Nephron progenitor cell (in vitro differentiated cells): ENCODE measurements at regions not wholly inside any gene's neighbourhood (a gene's known extent, or its start where the extent isn't known, plus 50 kb on each side); places are given as distances from the start of the nearest gene placed in this dataset.
"Not testable (repeated sequence)": the region's sequence is repeated elsewhere in the genome, so short reads cannot be mapped to it uniquely, and the experiment has no call there.

ENCODE experiments used
- DNase-seq: peaks from one replicate; pipeline ENCODE4 v3.0.0; 2021
- H3K27ac Mint-ChIP-seq: 2 replicates; pipeline ENCODE4 v1.8.0; 2021; ENCODE audit warnings: mild to moderate bottlenecking, moderate library complexity, mixed read lengths
- H3K27me3 Mint-ChIP-seq: 2 replicates; pipeline ENCODE4 v1.8.0; 2021; ENCODE audit warnings: mild to moderate bottlenecking, low read depth, mixed read lengths; ENCODE audit not compliant: poor library complexity
- H3K36me3 Mint-ChIP-seq: 2 replicates; pipeline ENCODE4 v1.8.0; 2021; ENCODE audit warnings: low read depth, mixed read lengths
- H3K4me1 Mint-ChIP-seq: 2 replicates; pipeline ENCODE4 v1.8.0; 2021; ENCODE audit warnings: mixed read lengths
- H3K4me3 Mint-ChIP-seq: 2 replicates; pipeline ENCODE4 v1.8.0; 2021; ENCODE audit warnings: mild to moderate bottlenecking, moderate library complexity, mixed read lengths
- H3K9me3 Mint-ChIP-seq: 2 replicates; pipeline ENCODE4 v1.8.0; 2021; ENCODE audit warnings: mild to moderate bottlenecking, moderate library complexity, mixed read lengths
- TF ChIP-seq, protein P1 (sequence below): fragments of 200-600 bp; sonication (generic); IDR thresholded peaks from 2 replicates; pipeline ENCODE4 v1.5.0; 2021; ENCODE audit warnings: antibody characterized with exemption

DNA sequence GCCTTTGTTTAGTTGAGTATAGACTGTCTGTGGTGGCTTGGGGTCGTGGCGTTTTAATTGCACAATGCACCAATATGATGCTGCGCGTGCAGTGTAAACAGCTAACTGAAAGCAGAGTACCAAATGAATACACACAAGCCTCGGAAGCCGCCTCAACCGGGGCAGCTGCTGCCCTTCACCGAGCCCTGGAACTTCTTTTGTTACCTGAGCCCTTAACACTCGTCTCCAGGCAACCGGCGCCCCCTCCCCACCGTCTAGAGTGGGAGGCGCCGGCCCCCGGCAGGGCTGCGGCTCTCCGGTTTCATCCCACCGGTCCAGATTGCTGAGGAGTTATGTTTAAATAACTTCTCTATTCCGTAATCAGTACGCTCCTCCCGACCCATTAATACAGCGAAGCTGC lies 173.2 kb upstream of the TBL1X start:
- H3K27ac Mint-ChIP-seq, result peak overlapping the region; percentile 73
- H3K4me3 Mint-ChIP-seq, result peak overlapping the region; percentile 62
- peaks cover 56% of the 10 kb centered on the region for H3K4me1 Mint-ChIP-seq
- peaks cover 26% of the 10 kb centered on the region for H3K27me3 Mint-ChIP-seq
- peaks cover 39% of the 10 kb centered on the region for H3K9me3 Mint-ChIP-seq
- TF ChIP-seq, protein P1, sequence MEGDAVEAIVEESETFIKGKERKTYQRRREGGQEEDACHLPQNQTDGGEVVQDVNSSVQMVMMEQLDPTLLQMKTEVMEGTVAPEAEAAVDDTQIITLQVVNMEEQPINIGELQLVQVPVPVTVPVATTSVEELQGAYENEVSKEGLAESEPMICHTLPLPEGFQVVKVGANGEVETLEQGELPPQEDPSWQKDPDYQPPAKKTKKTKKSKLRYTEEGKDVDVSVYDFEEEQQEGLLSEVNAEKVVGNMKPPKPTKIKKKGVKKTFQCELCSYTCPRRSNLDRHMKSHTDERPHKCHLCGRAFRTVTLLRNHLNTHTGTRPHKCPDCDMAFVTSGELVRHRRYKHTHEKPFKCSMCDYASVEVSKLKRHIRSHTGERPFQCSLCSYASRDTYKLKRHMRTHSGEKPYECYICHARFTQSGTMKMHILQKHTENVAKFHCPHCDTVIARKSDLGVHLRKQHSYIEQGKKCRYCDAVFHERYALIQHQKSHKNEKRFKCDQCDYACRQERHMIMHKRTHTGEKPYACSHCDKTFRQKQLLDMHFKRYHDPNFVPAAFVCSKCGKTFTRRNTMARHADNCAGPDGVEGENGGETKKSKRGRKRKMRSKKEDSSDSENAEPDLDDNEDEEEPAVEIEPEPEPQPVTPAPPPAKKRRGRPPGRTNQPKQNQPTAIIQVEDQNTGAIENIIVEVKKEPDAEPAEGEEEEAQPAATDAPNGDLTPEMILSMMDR, result no peak
- no peaks in the 10 kb centered on the region for H3K36me3 Mint-ChIP-seq
- DNase-seq, result peak; percentile 73

DNA sequence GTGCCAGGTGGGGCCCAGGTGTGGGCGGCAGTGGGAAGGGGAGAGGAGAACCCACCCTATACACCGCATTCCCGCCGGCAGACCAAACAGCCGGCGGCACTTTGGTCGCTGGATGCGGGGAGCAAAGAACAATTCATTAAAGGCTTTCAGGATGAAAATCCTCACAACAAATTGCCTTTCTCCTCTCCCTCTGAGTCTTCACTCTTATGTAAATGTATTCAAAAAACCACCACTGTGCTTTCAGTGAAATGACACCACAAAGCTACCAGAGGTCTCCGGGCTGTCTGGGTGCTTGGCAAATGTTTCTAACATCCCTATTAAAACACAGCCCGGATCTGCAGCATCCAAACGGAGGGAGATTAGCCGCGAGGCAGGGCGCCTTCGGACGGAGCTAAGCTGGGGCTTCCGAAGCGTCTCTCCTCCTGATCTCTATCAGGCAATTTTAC lies 171.8 kb upstream of the TBL1X start:
- H3K4me1 Mint-ChIP-seq, result peaks cover 56% of the 10 kb centered on the region
- H3K4me3 Mint-ChIP-seq, result peak overlapping the region; percentile 49
- peaks cover 26% of the 10 kb centered on the region for H3K27me3 Mint-ChIP-seq
- no peak overlapping the region for H3K27ac Mint-ChIP-seq
- DNase-seq, result peak; percentile 11
- peaks cover 35% of the 10 kb centered on the region for H3K9me3 Mint-ChIP-seq
- TF ChIP-seq, protein P1, result no peak
- H3K36me3 Mint-ChIP-seq, result no peaks in the 10 kb centered on the region

DNA sequence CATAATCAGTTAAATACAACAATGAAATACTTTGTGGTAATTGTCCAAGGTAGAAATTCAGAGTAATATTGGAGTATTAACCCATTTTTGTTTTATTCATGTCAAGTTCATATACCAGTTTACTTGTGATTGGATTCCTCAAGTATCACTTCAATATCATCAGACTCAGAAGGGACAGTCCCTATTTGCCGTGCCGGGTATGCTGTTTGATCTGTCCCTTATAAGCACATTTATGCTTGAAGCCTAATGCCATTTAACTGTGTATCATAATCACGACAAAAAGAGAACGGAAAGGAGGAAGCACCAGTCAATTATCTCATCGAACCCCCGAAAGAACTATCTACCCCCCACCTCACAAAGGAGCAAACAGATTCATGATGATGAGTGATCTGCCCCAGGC lies 171.0 kb upstream of the TBL1X start:
- TF ChIP-seq, protein P1, result no peak
- no peak overlapping the region for H3K4me3 Mint-ChIP-seq
- no peaks in the 10 kb centered on the region for H3K36me3 Mint-ChIP-seq
- peaks cover 51% of the 10 kb centered on the region for H3K4me1 Mint-ChIP-seq
- no peak for DNase-seq
- H3K27me3 Mint-ChIP-seq, result peaks cover 21% of the 10 kb centered on the region
- H3K27ac Mint-ChIP-seq, result no peak overlapping the region
- peaks cover 43% of the 10 kb centered on the region for H3K9me3 Mint-ChIP-seq

DNA sequence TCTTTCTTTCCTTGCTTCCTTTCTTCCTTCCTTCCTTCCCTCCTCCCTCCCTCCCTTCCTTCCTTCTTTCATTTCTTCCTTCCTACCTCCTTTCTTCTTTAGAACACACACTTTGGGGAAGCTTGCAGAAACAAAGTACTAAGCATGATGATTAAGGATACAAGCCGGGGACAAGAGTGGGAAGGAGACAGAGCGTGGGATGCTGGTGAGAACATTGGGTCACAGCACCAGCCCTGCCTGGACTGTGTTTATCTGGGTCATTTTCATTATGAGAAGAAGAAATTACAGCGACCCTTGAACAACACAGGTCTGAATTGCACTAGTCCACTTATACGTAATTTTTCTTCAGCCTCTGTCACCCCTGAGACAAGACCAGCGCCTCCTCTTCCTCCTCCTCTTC lies 169.3 kb upstream of the TBL1X start:
- no peak for DNase-seq
- peaks cover 35% of the 10 kb centered on the region for H3K9me3 Mint-ChIP-seq
- H3K4me1 Mint-ChIP-seq, result peaks cover 36% of the 10 kb centered on the region
- TF ChIP-seq, protein P1, result no peak
- H3K36me3 Mint-ChIP-seq, result peaks cover 2% of the 10 kb centered on the region
- H3K27ac Mint-ChIP-seq, result no peak overlapping the region
- H3K27me3 Mint-ChIP-seq, result peaks cover 19% of the 10 kb centered on the region
- no peak overlapping the region for H3K4me3 Mint-ChIP-seq

DNA sequence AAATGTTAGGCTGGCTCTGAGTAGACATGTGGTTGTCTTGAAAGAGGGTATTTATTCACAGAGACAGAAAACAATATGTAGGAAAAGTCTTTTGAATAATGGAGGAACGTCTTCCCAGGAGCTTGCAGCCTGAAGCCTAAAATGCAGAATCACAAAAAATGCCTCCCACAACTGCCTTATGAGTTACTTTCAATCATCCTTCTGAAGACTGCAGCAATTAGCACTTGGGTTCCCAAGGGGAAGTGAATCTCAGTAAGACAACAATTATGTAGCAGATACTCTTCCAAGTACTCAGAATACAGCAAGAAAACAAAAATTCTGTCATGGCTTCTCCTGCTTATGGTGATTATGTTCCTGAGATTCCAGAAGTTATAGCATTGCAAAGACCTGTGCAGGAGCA lies 166.6 kb upstream of the TBL1X start:
- Mint-ChIP-seq H3K27me3 (peaks cover 15% of the 10 kb centered on the region), H3K4me3 (no peak overlapping the region), H3K36me3 (peaks cover 5% of the 10 kb centered on the region), H3K4me1 (peaks cover 10% of the 10 kb centered on the region), H3K27ac (no peak overlapping the region), H3K9me3 (peaks cover 51% of the 10 kb centered on the region)
- TF ChIP-seq, protein P1, result no peak
- DNase-seq, result no peak

DNA sequence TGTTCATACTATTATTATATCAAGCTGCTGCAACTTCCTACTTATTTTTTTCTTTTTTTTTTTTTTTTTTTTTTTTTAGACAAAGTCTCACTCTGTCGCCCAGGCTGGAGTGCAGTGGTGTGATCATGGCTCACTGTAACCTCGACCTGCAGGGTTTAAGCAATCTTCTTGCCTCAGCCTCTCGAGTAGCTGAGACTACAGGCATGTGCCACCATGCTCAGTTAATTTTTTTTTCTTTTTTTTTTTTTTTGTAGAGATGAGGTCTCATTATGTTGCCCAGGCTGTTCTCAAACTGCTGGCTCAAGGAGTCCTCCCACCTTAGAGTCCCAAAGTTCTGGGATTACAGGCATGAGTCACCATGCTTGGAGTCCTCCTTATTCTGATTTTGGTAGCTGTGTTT lies 165.2 kb upstream of the TBL1X start:
- DNase-seq, H3K4me3 Mint-ChIP-seq, H3K4me1 Mint-ChIP-seq, H3K27me3 Mint-ChIP-seq, H3K27ac Mint-ChIP-seq, H3K36me3 Mint-ChIP-seq: not testable (repeated sequence)
- H3K9me3 Mint-ChIP-seq, result peaks cover 53% of the 10 kb centered on the region
